NCI-H82 treated with DMSO at 0.1 percent for 48 hours (cell line): ENCODE measurements at regions not wholly inside any gene's neighbourhood (a gene's known extent, or its start where the extent isn't known, plus 50 kb on each side); places are given as distances from the start of the nearest gene placed in this dataset.

Experiments
- DNase-seq: peaks from one replicate; lab custom pipeline; 2025; ENCODE audit not compliant: unreplicated experiment; lab: John Stamatoyannopoulos, UW

GRCh38 chr15:46496491-46497115 lies 861.8 kb downstream of the SQOR start:
- no peak for DNase-seq

- no peak for DNase-seq
Observed at GRCh38 chr15:46502667-46503066, 867.8 kb downstream of the SQOR start.

GRCh38 chr15:46518381-46518780 lies 883.6 kb downstream of the SQOR start:
- DNase-seq = no peak

- DNase-seq = no peak
Observed at GRCh38 chr15:46523701-46524100, 888.9 kb downstream of the SQOR start.

GRCh38 chr15:46525984-46526725 lies 891.3 kb downstream of the SQOR start:
- DNase-seq = no peak

GRCh38 chr15:46526726-46527110 lies 891.9 kb downstream of the SQOR start:
- DNase-seq = no peak

GRCh38 chr15:46543626-46544025 lies 908.8 kb downstream of the SQOR start:
- DNase-seq = no peak

- no peak for DNase-seq
Observed at GRCh38 chr15:46548989-46549388, 914.2 kb downstream of the SQOR start.

- peak; percentile 93 for DNase-seq
Observed at GRCh38 chr15:46552316-46552715, 917.5 kb downstream of the SQOR start.

GRCh38 chr15:46555547-46555946 lies 920.7 kb downstream of the SQOR start:
- no peak for DNase-seq

- DNase-seq = no peak
Observed at GRCh38 chr15:46556010-46556409, 921.2 kb downstream of the SQOR start.

- no peak for DNase-seq
Observed at GRCh38 chr15:46556559-46557379, 921.9 kb downstream of the SQOR start.

GRCh38 chr15:46567968-46568367 lies 933.1 kb downstream of the SQOR start:
- DNase-seq = no peak

GRCh38 chr15:46569781-46570180 lies 935.0 kb downstream of the SQOR start:
- DNase-seq = no peak

GRCh38 chr15:46576646-46577395 lies 942.0 kb downstream of the SQOR start:
- DNase-seq = no peak

GRCh38 chr15:46577767-46578166 lies 942.9 kb downstream of the SQOR start:
- DNase-seq = no peak

- peak; percentile 22 for DNase-seq
Observed at GRCh38 chr15:46580487-46580886, 945.7 kb downstream of the SQOR start.

GRCh38 chr15:46580924-46581323 lies 946.1 kb downstream of the SQOR start:
- no peak for DNase-seq

GRCh38 chr15:46589088-46589487 lies 954.3 kb downstream of the SQOR start:
- DNase-seq = no peak

- no peak for DNase-seq
Observed at GRCh38 chr15:46591462-46591861, 956.6 kb downstream of the SQOR start.

GRCh38 chr15:46595016-46595415 lies 960.2 kb downstream of the SQOR start:
- no peak for DNase-seq
